Lung (tissue), 11 donors: ENCODE measurements at regions not wholly inside any gene's neighbourhood (a gene's known extent, or its start where the extent isn't known, plus 50 kb on each side); places are given as distances from the start of the nearest gene placed in this dataset.

Experiments used
- ATAC-seq: fragments of 200-7000 bp; cut with Tn5 transposase; one replicate; pipeline ENCODE4 v1.9.1; 2020; ENCODE audit warnings: moderate number of reproducible peaks; ENCODE audit not compliant: insufficient read depth, low FRiP score
- DNase-seq, 3 donors: peaks; one replicate each; pipeline ENCODE4 v3.0.0-alpha.2; 2013 to 2017
- H3K27ac ChIP-seq, 2 donors: one replicate each; pipeline ENCODE4 v1.5.1; 2013; ENCODE audit warnings: mild to moderate bottlenecking in 2 of 2, moderate library complexity in 2 of 2, control low read depth in 1 of 2, inconsistent platforms in 1 of 2, low read depth in 1 of 2, low read length in 1 of 2
- H3K27me3 ChIP-seq, 3 donors: one replicate each; pipeline ENCODE4 v1.5.1; 2013; ENCODE audit warnings: low read length in 2 of 3; ENCODE audit not compliant: control insufficient read depth in 3 of 3, insufficient read depth in 3 of 3
- H3K36me3 ChIP-seq, 4 donors: one replicate each; pipeline ENCODE4 v1.5.1; 2013; ENCODE audit warnings: low read length in 4 of 4, mild to moderate bottlenecking in 1 of 4, moderate library complexity in 1 of 4; ENCODE audit not compliant: control insufficient read depth in 4 of 4, insufficient read depth in 4 of 4
- H3K4me1 ChIP-seq, 5 donors: one replicate each; pipeline ENCODE4 v1.5.1; 2013; ENCODE audit warnings: low read length in 5 of 5, mild to moderate bottlenecking in 2 of 5, moderate library complexity in 1 of 5; ENCODE audit not compliant: control insufficient read depth in 5 of 5, insufficient read depth in 5 of 5
- H3K4me3 ChIP-seq: one replicate; pipeline ENCODE4 v1.5.1; 2013; ENCODE audit warnings: mild to moderate bottlenecking, control low read depth, moderate library complexity
- H3K9ac ChIP-seq, 2 donors: one replicate each; pipeline ENCODE4 v1.5.1; 2013; ENCODE audit warnings: low read length in 2 of 2, control low read depth in 1 of 2; ENCODE audit not compliant: insufficient read depth in 1 of 2
- H3K9me3 ChIP-seq, 4 donors: one replicate each; pipeline ENCODE4 v1.5.1; 2013; ENCODE audit warnings: low read length in 3 of 4, mild to moderate bottlenecking in 1 of 4, moderate library complexity in 1 of 4; ENCODE audit not compliant: control insufficient read depth in 4 of 4, insufficient read depth in 3 of 4
- CTCF ChIP-seq: IDR thresholded peaks from 2 replicates; pipeline ENCODE4 v1.5.1; 2012; ENCODE audit warnings: mild to moderate bottlenecking; ENCODE audit errors: control extremely low read depth, extremely low read depth
- WGBS, 2 donors: extraction: QIAGEN DNeasy Blood & Tissue Kit; methylation state at CpG; one replicate each; pipeline ENCODE4 v1.1.7; 2013; 5-methylcytosine and 5-hydroxymethylcytosine counted together
- donor health status: control.
- donor health status: control.
- donor health status: Bipolar disorder and iron deficiency.
- donor health status: healthy.
- donor health status: DM: yes; HTN: yes; CAD: no.

GRCh38 chr1:208684192-208684591, 440.0 kb upstream of the PLXNA2 start:
- peak; percentile 79 for ATAC-seq
- H3K9me3 ChIP-seq, result peaks cover 0 to 2% (median 0%) of the 10 kb centered on the region in 4 donors
- H3K27me3 ChIP-seq, result no peaks in the 10 kb centered on the region
- TF ChIP-seq CTCF, result no peak
- H3K4me3 ChIP-seq, result no peak overlapping the region
- 77 to 91% methylated on average over 2 of the region's 2 CpGs for WGBS, 2 donors
- H3K9ac ChIP-seq, result no peak overlapping the region
- DNase-seq, result no peak
- no peak overlapping the region for H3K27ac ChIP-seq
- peaks cover 0 to 4% (median 0%) of the 10 kb centered on the region in 5 donors for H3K4me1 ChIP-seq
- no peaks in the 10 kb centered on the region for H3K36me3 ChIP-seq

DNA sequence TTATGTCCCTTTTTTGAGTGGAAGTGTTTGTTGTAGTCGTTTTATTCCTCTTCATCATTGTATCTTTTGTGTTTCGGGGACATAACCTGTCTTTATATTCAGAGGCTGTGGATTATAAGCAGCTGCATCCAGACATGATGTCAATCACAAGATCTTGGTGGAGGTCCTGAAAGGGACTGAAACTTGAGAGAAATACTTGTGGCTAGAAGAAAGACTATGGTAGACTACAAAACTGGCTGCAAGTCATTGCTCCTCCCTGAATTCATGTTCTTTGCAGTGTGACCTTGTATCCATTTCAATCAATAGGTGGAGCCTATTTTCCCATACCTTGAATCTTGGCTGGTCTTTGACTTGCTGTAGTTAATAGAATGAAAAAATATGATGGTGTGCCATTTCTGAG, 442.4 kb upstream of the PLXNA2 start:
- no peaks in the 10 kb centered on the region for H3K27me3 ChIP-seq
- H3K9me3 ChIP-seq, result no peaks in the 10 kb centered on the region
- peaks cover 0 to 2% (median 0%) of the 10 kb centered on the region in 5 donors for H3K4me1 ChIP-seq
- no peaks in the 10 kb centered on the region for H3K36me3 ChIP-seq
- no peak overlapping the region for H3K27ac ChIP-seq
- WGBS, 2 donors, result 67 to 84% methylated on average over 2 of the region's 2 CpGs
- TF ChIP-seq CTCF, result no peak
- ATAC-seq (no peak), DNase-seq (no peak)
- no peak overlapping the region for H3K4me3 ChIP-seq
- H3K9ac ChIP-seq, result no peak overlapping the region

GRCh38 chr1:208688656-208689315, 444.6 kb upstream of the PLXNA2 start:
- DNase-seq, result no peak
- Histone ChIP-seq H3K36me3 (no peaks in the 10 kb centered on the region), H3K4me3 (no peak overlapping the region), H3K9ac (no peak overlapping the region), H3K4me1 (no peaks in the 10 kb centered on the region), H3K27ac (no peak overlapping the region), H3K9me3 (peaks cover 0 to 4% (median 0%) of the 10 kb centered on the region in 4 donors), H3K27me3 (no peaks in the 10 kb centered on the region)
- ATAC-seq, result no peak
- TF ChIP-seq CTCF, result no peak
- WGBS, 2 donors, result 92 to 97% methylated on average over 2 of the region's 2 CpGs

DNA sequence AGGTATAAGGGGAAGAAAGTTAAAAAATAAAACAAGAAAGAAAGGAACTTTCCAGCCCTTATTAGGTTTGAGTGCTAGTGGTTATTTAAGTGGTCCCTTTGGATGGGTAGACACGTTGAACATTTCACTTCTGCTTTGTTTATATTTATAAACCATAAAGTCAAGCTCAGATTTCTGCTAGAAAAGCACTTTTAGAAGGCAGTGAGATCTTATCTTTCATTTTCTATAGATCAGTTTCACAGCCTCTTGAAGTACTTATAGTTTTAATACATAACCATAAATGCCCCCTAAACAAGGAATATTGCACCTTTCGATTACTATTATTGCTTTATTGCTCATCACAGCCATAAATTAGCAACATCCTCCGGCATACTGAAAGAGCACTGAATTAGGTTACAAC, 446.8 kb upstream of the PLXNA2 start:
- DNase-seq, result peak in 1 of 3 donors; percentile 4
- 58 to 71% methylated on average over 3 of the region's 3 CpGs for WGBS, 2 donors
- ATAC-seq, result no peak
- no peaks in the 10 kb centered on the region for H3K27me3 ChIP-seq
- peaks cover 0 to 4% (median 0%) of the 10 kb centered on the region in 4 donors for H3K9me3 ChIP-seq
- no peak overlapping the region for H3K27ac ChIP-seq
- H3K4me1 ChIP-seq, result no peaks in the 10 kb centered on the region
- H3K36me3 ChIP-seq, result no peaks in the 10 kb centered on the region
- no peak overlapping the region for H3K9ac ChIP-seq
- no peak for TF ChIP-seq CTCF
- H3K4me3 ChIP-seq, result no peak overlapping the region
